NCI-H2081 treated with DMSO at 0.1 percent for 48 hours (cell line): ENCODE measurements at regions not wholly inside any gene's neighbourhood (a gene's known extent, or its start where the extent isn't known, plus 50 kb on each side); places are given as distances from the start of the nearest gene placed in this dataset.
"Not testable (repeated sequence)": the region's sequence is repeated elsewhere in the genome, so short reads cannot be mapped to it uniquely, and the experiment has no call there.

ENCODE experiments used
- DNase-seq: peaks from one replicate; lab custom pipeline; 2025; lab: John Stamatoyannopoulos, UW

DNA sequence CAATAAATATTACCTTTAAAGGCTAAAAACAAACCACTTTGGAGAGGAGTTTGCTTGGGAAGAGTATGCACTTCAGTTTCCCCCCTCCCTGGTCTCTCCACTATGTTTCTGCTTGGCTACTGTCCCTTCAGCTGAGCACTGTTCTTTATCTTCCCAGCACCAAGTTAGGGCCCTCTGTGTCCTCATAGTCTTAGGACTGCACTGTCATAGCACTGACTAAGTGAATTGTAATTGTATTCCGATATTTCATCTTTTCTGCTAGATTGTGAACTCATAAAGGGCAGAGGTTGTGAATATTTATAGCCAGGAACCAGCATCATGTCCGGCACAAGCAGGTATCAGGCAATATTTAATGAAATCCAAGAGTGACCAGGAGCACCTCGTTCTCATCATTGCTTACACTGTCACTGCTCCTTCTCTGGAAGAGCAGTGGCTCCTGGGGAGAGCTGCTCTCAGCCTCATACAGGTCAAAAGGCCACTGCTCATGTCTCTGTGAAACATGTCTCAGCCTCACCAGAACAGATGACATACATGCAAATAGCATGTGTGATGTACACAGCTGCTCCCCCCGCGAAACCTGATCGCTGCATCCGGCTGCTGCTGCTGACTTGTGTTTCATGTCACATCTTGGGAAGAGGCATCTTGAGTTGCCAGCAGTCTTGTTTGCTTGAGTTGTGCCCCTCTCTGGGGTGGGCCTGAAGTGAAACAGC is 279.7 kb upstream of the MSX2 start:
- no peak for DNase-seq

DNA sequence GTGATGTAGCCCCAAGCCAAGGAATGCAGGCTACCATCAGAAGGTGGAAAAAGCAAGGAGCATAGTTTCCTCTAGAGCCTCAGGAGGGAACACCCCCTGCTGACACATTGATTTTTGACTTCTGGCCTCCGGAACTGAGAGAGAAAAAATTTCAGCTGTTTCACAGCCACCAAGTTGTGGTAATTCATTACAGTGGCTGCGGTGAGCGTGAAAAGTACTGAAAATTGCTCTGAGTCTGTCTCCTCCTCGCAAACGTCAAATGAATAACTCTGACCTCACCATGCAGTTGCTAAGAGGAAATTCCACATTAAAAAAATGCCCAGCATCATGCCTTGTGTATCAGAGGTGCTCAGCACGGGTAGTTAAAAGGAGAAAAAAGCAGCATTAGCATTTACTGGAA is 277.9 kb upstream of the MSX2 start:
- no peak for DNase-seq

DNA sequence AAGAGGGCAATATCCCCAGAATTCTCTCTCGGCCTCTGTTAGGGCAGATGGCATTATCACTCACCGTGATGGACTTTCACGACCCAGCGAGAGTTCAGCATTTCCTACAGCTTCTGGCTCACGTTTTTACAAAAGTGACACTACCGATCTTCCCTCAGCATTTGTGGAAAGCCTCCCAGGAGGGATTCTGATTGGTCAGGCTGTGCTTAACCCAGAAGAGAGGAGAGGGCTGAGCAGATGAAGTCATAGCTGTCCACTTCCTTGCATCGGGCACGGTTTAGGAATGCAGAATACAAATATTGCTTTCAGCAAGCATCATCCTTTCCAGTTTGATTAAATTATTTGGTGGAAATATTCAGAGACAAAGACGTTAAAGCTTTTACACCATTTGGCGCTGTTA is 277.4 kb upstream of the MSX2 start:
- no peak for DNase-seq

DNA sequence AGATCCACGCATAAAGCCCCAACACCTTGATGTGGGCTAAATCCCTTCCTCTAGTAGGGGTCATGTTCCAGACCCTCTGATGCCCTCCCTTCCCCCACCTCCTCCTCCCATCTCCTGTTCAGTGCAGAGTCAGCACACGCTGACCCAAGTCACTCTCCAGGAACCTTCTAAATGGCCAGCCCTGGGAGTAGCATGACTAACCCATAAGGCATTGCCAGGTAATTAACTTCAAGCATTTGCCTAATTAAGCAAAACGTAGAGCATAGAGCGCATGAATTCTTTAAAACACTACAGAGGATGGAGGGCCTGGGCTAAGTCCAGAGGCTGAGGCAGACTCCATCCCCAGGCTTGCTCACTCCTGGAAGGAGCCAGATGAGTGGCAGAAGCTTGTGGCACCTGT is 276.3 kb upstream of the MSX2 start:
- no peak for DNase-seq

DNA sequence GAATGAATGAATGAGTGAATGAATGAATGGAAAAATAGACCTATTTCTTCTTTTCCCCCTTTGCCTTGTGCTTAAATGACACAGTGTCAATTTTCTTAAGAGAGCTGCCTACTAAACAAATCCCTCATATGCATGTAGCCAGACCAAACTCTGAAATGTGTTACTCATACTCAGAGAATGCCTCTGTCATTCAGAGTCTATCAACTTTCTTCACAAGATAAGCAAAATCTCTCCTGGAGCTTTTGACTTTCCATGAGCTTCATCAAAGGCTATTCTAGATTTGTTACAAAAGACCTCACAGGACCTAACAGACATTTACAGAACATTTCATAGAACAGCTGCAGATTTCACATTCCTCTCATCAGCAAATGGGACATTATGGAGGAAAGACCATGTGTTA is 275.7 kb upstream of the MSX2 start:
- DNase-seq = no peak

DNA sequence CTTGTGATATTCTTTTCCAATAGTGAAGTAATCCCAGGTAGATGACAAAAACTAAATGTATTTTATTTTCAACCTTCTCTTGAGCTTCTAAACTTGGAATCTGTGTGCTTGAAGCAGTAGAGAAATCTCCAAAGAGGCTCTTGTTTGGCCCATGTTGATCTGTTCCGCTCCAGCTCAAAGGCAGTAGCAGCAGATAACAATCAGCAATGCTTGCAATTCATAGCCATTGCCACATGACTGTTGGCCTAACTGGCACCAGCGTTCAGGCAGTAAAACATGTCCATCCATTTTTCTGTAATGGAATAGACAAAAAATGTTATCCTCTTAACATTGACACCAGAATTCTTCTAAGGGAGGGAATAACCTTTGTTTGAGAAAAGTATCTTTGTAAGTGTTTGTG is 270.7 kb upstream of the MSX2 start:
- no peak for DNase-seq

DNA sequence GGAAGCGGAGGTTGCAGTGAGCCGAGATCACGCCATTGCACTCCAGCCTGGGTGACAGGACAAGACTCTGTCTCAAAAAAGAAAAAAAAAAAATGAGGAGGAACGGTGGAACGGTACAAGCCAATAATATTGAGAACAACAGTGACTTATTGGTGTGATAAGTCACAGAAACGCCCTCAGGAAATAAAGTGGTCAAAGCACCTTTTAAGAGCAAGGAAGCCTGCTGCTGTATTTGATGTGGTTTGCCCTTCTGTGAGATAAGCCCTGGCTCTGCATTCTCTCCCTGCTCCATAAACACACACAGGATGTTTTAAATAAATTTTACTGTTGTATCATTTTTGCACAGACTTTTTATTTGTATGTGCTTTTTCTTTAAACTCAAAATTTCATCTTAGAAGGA is 269.9 kb upstream of the MSX2 start:
- DNase-seq = no peak

DNA sequence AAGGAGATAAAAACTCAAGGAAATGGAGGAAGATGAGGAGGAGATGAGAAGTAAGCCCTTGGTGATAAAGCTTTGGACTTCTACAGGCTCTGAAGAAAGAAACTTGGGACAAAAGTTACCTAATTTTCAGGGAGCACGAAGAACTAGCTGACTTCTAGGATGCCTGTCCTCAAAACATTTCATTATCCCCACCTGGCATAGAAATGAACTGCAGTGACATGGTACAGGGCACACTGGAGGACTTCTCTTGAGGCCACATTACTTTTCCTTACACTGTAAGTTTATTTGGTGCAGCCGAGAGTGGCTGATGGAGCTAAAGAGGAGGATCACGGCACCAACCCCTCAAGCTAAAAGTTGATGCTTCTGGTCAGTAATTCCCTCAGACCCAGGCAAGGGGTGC is 269.5 kb upstream of the MSX2 start:
- DNase-seq = no peak

DNA sequence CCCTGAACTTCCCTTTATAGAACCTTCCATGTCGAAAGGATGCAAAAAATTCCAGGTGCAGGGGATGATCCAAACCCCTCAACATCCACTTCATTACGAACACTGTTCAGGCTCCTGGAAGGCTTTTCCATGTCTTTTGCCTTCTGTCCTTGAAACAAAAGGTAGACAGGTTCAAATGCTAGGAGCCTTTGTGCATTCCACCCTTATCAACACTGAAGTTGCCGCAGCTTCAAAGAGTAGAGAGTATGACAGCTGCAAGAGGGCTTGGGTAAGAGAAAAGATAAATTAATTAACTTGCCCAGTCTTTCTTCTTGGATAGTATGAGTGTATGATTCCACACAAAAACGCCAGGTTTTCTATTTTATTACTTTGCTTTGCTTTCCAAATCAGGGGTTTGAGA is 269.1 kb upstream of the MSX2 start:
- no peak for DNase-seq

DNA sequence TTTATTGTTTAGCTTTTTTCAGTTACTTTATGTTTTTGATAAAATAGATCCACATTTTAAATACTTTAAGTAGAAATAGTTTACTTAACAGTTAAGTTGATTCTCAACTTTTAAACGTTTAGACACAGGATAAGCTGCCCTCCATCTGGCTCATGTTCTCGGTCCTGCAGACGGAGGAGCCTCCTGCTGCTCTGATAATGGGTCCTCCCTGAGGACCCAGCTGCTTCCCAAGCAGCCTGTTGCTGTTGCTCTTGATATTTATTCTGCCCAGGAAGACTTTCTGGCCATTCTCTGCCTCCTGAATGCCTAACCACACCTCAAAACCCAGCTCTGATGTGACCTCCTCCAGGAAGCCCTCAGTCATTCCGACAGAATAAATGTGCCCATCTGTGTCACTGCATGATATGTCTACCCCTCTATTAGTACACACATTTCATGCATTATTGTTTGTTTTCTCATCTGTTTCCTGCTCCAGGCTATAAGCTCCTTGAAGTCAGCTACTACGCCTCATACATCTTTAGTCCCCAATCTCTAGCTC is 267.2 kb upstream of the MSX2 start:
- no peak for DNase-seq

DNA sequence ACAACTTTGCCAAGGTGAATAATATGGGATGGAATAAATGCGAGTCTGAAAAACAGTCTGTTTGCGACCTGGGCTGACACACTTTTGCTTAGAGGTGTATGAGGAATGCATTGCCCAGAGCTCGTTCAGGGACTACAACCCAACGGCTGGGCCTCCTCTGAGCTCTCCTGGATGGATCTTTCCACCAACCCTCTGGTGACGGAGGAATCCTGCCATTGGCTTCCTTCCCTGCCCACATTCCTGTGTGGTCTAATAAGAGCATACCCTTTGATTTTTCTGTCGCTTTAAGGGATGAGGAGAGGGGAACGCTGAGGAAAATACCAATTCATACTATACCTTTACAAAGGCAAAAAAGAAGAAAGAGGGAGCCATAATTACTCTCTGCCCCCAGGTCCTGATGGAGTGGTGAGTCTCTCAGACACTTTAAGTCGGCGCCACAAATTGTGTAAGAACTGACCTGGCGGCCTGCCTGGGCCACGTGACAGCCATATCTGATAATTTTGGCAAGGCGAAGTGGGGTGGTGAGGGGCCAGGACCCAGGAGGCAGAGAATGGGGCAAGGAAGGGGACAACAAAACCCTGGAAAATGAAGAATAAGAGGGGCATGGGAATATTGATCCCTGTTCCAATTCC is 265.2 kb upstream of the MSX2 start:
- DNase-seq = no peak

DNA sequence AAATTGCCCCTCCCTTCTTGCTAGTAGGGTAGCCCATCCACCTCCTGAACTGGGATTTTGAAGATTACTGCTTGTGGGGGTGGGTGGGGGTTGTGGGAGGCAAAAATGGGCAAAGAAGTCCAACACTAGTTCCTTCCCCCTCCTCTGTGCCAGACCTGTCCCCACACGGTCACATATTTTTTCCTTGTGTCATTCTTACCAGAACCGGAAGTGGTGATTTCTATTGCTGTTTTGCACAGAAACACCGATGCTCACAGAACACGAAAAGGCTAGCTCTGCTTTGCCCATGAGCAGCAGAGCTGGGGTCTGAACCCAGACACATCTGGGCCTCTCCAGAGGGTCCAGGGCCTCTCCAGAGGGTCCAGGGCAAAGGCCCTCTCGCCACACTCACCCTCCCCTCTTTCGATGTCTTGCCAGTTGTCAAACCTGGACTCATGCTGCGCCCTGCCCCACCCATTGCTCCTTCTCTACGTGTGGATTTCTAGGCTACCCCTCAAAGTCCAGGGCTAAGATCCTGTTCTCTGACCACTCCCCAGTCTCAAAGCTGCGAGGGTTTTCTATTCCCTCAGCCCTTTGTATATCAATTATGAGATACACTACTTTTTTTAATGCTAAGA is 264.4 kb upstream of the MSX2 start:
- no peak for DNase-seq

DNA sequence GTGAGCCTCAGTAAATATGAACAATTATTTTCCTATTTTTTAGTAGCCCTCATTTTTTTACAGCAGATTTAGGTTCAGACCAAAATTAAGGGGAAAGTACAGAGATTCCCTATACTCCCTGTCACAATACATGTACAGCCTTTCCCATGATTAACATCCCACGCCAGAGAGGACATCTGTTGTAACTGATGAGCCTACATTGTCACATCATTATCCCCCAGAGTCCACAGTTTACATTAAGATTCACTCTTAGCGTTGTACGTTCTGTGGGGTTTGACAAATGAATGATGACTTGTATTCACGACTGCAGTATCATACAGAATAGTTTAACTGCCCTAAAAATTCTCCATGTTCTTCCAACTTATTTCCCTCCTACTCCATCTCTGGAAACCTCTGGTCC is 262.3 kb upstream of the MSX2 start:
- no peak for DNase-seq

DNA sequence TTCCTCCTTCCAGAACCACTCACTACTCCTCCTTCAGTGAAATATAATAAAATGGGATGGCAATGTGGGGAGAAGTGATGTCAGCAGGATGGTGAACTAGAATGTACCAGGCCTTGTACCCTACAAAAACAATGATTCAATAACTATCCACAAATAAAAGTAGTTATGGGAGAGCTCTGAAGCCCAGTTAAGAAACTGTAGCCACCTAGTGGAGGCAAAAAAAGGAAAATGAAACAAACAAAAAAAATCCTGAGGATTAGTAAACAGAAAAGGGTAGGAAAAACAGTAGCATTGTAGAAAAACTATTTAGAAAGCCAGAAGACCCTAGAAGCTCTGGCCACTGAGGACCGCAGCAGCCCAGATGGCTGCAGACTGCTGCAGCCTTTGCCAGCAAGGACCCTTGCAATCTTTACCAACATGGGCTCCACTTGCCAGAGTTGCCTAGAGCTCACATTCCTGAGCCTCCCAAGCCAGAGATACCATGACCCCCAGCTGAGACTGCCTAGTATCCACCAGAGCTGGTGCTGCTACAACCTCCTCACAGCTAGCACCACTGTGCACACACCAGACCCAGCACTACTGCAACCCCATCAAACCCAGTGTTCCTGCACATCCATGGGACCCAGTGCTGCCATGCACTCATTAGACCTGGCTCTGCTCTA is 259.7 kb upstream of the MSX2 start:
- no peak for DNase-seq

DNA sequence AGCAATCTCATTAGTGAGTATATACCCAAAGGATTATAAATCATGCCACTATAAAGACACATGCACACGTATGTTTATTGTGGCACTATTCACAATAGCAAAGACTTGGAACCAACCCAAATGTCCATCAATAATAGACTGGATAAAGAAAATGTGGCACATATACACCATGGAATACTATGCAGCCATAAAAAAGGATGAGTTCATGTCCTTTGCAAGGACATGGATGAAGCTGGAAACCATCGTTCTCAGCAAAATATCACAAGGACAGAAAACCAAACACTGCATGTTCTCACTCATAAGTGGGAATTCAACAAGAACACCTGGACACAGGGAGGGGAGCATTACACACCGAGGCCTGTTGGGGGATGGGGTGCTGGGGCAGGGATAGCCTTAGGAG is 252.9 kb upstream of the MSX2 start:
- DNase-seq = not testable (repeated sequence)

DNA sequence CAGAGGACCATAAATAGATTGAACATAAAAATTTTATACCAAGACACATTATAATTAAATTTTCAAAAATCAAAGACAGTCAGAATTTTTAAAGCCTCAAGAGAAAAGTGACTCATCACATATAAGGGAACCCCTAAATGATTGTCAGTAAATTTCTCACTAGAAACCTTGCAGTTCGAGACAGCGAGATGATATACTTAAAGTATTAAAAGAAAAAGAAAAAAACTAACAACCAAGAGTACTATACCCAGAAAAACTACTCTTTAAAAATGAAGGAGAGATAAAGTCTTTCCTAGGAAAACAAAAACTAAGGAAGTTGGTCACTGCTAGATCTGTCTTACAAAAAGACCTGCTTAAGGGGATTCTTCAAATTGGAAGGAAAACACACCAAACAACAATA is 251.4 kb upstream of the MSX2 start:
- DNase-seq = no peak

DNA sequence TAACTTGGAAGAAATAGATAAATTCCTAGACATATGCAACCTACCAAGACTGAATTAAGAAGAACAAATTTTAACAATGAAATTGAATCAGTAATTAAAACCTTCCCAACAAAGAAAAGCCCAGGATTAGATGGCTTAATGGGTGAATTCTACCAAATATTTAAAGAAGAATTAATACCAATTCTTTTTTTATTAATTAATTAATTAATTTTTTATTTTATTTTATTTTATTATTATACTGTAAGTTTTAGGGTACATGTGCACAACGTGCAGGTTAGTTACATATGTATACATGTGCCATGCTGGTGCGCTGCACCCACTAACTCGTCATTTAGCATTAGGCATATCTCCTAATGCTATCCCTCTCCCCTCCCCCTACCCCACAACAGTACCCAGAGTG is 248.4 kb upstream of the MSX2 start:
- DNase-seq = not testable (repeated sequence)

DNA sequence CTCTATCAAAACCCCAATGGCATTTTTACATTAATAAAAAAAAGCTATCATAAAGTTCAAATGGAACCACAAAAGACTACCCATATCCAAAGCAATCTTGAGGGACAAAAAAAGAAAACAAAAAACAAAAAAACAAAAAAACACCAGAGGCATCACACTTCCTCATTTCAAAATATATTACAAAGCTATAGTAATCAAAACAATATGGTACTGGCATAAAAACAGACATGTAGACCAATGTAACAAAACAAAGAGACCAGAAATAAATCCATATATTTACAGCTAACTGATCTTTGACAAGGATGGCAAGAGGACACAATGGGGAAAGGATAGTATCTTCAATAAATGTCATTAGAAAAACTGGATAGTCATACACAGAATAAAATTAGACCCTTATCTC is 245.1 kb upstream of the MSX2 start:
- no peak for DNase-seq

DNA sequence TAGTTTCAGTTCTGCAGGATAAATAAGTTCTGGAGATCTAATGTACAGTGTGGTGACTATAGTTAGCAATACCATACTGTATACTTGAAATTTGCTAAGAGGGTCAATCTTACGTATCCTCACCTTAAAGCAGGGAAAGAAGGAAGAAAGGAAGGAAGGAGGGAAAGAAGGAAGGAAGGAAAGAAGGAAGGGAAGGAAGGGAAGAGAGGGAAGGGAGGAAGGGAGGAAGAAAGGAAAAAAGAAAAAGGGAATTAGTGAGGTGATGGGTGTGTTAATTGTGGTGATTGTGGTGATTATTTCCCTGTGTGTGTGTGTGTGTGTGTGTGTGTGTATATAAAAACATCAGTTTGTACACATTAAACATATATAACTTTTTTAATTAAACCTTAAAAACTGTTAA is 242.6 kb upstream of the MSX2 start:
- DNase-seq = no peak

DNA sequence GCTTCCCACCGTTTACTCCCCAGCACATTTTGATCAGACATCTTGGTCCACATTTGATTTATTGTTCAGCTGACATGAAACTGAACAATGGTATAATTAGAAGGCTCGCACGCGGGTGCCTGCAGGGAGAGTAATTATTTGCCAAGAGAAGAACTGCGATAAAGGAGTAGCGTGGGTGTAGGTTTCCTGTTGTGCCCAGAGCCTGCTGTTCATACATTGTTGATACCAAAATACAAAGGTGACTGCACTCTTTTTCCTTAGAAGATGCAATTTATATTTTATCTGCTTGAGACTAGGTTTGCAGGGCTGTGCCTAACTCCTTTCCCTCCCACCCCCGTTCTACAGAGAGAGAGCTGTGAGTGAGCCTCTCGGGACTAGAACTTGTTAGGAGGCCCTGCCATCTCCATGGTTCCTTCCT is 241.8 kb upstream of the MSX2 start:
- DNase-seq = no peak

DNA sequence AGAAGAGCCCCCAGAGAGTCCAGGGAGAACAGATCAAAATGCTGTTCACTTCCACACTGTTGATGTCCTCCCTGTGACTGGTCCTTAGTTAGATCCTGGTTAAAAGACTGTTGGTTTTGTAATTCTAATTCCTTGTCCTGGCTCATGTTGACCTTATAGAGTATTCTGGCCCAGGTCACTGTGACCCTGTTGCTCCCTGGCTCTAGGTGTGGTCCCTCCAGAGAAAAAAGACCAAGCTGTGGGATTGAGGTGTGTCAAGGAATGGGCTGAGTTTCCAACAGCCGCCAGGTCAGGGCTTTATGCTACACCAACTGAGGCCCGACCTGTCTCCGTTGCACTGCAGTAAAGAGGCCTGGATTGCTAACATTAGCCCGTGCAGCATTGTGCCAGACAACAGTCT is 241.0 kb upstream of the MSX2 start:
- DNase-seq = no peak

DNA sequence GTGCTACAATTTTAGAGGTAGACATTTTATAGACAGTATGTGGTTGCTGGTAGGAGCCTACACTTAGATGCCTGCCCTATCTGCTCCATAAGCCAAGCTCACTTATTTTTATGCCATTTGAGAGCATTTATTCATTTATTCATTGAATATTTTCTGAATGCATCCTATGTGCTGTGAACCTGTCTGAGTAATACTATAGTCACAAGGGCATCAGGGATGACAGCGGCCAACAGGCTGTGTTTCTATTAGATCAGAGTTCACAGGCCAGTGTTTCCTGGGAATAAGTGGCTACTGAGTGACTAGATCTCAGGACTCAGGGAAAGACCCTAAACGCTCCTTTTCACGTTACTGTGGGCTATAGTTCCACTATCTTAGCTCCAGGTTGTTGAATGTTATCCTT is 235.2 kb upstream of the MSX2 start:
- DNase-seq = no peak
